NCI-H446 treated with DMSO at 0.1 percent for 48 hours (cell line): ENCODE measurements at regions not wholly inside any gene's neighbourhood (a gene's known extent, or its start where the extent isn't known, plus 50 kb on each side); places are given as distances from the start of the nearest gene placed in this dataset.

Experiments used
- DNase-seq: peaks from one replicate; lab custom pipeline; 2025; lab: John Stamatoyannopoulos, UW

DNA sequence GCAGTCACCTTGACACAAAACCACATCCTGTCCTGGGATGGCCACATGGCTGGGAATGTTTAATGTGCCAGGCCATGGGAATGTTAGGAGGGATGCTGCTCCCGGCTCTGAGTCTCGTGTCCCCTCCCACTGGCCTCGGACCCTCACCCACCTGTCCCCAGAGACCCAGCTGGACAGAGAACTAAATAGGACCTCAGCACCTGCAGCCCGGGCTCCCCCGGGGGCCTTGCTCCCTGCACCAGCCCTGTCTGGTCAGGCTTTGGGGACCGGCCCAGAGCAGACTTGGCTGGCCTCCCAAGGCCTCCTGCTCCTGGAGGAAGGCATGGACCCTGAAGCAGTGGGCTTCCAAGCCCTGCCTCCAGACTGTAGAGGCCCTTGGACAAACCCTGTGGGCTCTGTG, 100.0 kb upstream of the IQSEC1 start:
- no peak for DNase-seq

- no peak for DNase-seq
These were observed 99.4 kb upstream of the IQSEC1 start for GRCh38 chr3:13172644-13173013.

- no peak for DNase-seq
These were observed 98.7 kb upstream of the IQSEC1 start for GRCh38 chr3:13171704-13172643.

- no peak for DNase-seq
These were observed 97.1 kb upstream of the IQSEC1 start for GRCh38 chr3:13170317-13170716.

- DNase-seq: no peak
These were observed 95.2 kb upstream of the IQSEC1 start for GRCh38 chr3:13168391-13168790.

GRCh38 chr3:13167829-13168228, 94.6 kb upstream of the IQSEC1 start:
- no peak for DNase-seq

GRCh38 chr3:13167064-13167743, 94.0 kb upstream of the IQSEC1 start:
- no peak for DNase-seq

DNA sequence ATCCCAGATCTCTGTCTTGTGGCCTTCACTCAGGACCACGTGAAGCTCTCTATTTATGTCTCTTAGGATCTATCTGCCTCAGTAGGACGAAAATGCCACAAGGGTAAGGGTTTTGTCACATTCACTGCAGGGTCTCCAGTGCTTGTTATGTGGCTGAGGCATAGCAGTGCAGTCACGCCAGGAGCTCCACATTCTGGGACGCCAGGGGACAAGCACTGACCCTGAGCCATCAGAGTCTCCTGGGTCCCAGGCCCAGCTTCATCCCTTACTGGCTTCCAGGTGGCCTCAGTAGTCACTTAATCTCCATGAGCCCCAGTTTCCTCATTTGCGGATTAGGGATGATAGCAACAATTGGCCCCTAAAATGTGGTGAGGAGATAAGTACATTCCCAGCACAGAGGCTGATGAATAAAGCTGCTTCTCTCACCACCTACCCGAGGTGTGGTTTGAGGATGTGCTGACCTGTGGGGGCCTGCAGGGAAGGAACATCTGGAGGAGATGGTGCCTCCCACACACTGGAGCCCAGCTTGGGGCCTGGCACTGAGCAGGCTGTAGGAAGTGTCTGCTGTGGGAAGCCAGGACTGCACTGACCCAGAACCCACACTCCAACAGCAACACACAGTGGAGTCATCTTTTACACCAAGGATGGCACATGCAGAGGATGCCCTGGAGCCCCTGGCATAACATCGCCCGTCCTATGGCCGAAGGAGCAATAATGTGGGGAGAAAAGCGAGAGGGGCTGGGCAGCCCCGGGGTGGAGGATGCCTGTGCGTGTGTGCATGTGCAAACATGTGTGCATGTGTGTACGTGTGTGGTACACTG, 93.2 kb upstream of the IQSEC1 start:
- DNase-seq: no peak

GRCh38 chr3:13165576-13165975, 92.3 kb upstream of the IQSEC1 start:
- no peak for DNase-seq

GRCh38 chr3:13164893-13165492, 91.8 kb upstream of the IQSEC1 start:
- no peak for DNase-seq

DNA sequence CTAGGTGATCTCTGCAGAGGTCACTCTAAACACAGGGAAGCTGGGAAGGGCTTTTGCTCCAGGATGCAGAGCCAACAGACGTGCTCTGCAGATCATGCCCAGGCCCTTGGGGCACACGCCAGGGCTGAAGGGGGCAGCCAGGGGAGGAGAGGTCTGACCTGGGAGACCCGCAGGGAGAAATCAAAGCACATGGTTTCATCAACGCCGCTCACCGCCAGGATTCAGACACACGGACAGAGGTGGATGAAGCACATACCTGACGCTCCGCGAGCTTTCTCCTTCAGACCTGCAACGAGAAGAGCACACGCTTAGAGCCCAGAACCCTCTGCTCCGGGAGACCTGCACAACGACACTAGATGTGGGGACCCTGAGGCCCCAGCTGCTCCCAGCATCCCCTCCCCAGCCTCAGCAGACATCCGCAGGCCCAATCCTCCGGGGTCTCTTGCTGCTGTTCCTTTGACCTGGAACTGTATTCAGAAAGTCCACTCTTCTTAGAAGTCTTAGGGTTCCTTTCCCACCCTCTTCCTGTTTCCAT, 90.7 kb upstream of the IQSEC1 start:
- DNase-seq: no peak

DNA sequence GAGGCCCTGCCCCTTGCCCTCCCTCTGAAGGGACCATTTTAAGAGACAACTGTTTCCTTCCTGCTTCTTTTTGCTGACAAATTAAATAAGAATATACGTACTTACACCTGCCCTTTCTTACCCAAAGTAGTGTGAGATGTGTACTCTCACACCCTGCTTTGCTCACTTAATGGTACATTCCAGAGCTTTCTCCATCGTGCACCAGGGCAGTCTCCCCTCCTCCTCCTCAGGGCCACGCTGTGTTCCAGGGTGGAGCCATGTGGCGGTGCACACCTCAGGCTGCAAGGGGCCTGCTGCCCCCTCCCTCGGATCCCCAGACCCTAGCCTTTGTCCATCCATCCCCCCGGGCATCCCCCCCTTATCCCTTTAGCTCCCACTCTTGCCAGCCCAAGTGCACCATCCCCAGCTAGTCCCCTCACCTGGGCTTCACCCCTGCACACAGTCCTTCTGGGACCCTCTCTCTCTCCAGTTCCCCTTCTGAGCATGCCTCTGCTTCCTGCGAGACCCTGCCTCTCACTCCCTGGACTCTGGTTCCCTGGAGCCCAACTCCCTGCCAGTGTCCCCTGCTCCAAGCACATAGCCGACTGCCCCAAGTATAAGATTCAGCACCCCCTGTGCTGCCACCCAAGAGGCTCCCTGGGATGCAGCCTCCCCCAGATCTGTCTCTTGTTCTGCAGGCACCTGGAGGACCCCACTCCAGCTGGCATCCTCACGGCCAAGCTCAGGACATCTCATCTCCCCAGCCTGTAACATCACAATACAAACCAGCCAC, 89.5 kb upstream of the IQSEC1 start:
- no peak for DNase-seq

GRCh38 chr3:13161771-13162535, 88.7 kb upstream of the IQSEC1 start:
- no peak for DNase-seq

DNA sequence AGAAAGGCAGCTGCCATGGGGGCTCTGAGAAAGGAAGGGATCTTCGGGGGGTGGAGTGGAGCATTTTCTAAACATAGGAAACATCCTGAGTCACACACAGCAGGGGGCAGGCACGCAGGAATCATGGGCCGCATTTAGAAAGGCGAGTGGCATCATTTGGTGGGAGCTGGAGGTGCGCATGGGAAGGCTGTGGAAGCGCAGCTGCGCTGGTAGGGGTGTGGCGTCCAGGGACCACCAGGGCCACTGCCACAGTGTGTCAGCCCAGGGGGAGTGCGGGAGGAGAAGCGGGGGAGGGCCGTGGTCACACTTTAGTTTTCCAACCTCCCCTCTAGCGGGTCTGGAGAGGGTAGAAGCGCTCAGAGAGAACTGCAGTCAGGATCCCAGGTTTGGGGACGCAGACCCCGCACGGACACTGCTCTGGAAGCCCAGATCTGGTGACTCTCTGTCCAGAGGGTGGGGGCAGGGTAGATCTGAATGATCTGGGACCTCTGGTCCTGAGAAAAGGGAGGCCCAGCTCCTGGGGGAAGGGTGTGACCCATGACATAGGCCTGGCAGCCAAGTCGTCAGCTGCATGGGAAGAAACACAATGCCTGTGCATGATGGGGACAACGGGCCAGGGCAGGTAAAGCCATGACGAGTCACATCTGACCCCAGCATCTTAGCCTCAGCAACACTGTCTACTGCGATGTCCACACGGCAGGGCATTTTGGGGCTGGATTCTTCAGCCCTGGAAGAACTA, 88.0 kb upstream of the IQSEC1 start:
- DNase-seq: no peak

GRCh38 chr3:13160619-13161018, 87.4 kb upstream of the IQSEC1 start:
- no peak for DNase-seq

- no peak for DNase-seq
These were observed 86.7 kb upstream of the IQSEC1 start for GRCh38 chr3:13159890-13160289.

DNA sequence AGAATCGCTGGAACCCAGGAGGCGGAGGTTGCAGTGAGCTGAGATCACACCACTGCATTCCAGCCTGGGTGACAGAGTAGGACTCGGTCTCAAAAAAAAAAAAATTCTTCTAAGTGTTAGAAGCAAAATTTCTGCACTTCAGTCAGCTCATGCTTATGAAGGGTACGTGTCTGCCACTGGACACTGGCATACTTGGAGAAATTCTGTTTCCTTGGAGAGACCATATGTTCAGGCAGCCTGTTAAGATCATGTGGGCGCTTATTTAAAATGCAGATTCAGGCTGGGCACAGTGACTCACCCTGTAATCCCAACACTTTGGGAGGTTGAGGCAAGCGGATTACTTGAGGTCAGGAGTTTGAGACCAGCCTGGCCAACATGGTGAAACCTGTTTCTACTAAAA, 85.6 kb upstream of the IQSEC1 start:
- no peak for DNase-seq

GRCh38 chr3:13158408-13158807, 85.2 kb upstream of the IQSEC1 start:
- DNase-seq: no peak

DNA sequence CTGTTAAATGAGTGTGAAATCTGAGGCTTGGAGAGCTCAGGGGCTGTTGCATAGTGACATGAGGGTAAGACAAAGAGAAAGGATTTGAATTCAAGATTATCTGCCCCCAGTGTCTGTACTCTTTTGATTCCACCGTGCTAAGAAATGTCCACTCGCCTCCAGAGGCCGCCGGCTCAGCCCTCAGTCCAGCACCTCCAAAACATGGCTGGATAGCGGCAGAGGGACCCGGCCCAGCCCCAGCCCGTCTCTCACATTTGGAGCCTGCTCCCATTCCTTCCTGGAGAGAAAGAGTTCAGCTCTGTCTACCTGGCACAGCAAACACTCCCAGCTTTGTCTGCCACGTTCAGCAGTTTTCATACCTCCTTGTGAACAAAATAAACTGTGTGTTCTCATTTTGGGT, 84.8 kb upstream of the IQSEC1 start:
- DNase-seq: no peak
